HG02759 (cell line): ENCODE measurements at regions not wholly inside any gene's neighbourhood (a gene's known extent, or its start where the extent isn't known, plus 50 kb on each side); places are given as distances from the start of the nearest gene placed in this dataset.

ENCODE experiments used
- ATAC-seq: cut with Tn5 transposase; IDR thresholded peaks from one replicate; pipeline ENCODE4 v1.9.1; 2021; ENCODE audit warnings: mild to moderate bottlenecking, moderate library complexity; ENCODE audit not compliant: unreplicated experiment

GRCh38 chr12:124416516-124417395 lies 121.9 kb downstream of the RFLNA start:
- no peak for ATAC-seq

DNA sequence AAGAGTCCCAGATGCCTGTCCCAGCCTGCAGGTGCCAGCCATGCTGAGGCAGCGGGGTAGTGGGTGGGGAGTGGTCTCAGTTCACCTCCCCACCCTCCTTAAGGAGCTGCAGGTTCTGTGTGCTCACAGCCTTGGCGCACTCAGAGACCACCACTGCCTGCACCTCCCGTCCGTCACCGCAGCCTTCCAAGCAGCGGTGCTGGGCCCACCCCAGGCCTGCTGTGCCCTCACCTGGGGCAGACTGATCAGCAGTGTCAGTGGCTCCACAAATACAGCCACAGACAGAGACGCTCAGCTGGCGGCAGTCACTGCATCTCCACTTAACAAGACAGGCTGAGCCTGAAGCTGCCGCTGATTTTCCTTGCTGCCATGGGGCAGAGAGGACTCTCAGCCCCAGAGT lies 120.2 kb downstream of the RFLNA start:
- ATAC-seq, result no peak

- ATAC-seq, result no peak
Observed at GRCh38 chr12:124413915-124414314, 119.0 kb downstream of the RFLNA start.

GRCh38 chr12:124413401-124413800 lies 118.5 kb downstream of the RFLNA start:
- ATAC-seq, result no peak

- ATAC-seq, result no peak
Observed at GRCh38 chr12:124412646-124413015, 117.7 kb downstream of the RFLNA start.

DNA sequence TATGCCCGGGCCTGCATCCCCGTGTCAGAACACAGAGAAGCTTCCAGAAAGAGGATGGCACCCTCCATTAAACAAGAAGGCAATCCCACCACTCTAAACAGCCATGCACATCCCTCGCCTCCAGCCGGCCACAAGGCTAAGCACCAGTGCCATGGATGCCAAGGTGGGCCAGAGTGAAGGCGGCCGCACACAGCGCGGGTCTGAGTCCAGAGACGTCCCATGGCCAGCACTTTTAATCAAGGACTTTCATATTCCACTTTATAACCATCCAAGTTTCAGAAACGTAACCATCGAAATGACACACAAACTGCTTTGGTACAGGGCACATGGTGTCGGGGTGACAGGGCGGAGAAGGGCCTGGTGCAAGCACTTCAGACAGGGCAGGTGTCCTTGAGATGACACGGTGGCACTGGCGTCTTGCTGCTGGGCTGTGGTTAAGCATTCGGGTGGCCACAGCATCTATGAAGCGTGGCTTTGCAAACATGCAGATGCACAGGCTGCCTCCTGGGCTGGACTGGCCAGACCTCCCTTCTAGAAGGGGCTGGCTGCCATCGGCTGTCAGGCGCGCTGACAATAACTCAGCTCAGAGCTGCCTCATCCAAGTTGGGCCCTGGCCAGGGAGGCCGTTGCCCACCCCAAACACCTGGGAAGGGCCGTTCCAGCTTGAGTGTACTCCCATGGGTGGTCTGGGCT lies 117.2 kb downstream of the RFLNA start:
- ATAC-seq, result no peak

- ATAC-seq, result no peak
Observed at GRCh38 chr12:124411281-124411878, 116.5 kb downstream of the RFLNA start.

GRCh38 chr12:124410354-124411175 lies 115.7 kb downstream of the RFLNA start:
- ATAC-seq, result no peak

DNA sequence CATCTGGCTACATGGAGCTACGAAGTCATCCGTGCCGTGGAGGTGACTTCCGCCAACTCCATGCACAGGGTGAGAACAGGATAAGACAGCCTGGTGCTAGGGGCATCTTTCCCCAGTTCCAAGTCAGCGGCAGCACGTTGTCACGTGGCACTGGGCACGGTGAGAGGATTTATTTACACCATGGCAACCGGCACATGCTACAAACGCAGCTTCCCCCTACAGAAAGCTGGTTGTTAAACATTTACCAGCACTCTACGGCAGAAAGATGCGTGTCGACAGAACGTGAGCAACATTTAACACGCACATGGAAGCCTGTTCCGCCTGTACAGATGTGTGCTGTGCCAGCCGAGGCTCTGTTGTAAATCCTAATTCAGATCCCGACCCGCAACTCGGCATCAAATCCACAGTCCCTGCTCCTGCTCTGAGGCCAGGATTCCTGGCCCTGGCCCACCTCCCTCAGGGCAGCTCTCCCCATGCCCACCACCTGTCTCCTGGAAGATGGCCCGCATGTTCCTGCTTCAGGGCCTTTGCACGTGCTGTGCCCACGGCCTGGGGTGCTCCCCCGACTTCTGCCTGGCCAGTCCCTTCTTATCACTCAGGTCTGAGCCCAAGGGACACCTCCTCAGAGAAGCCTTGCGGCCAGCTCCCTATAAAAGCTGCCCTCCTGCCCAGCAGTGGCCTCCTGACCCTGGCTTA lies 114.1 kb downstream of the RFLNA start:
- ATAC-seq, result no peak

DNA sequence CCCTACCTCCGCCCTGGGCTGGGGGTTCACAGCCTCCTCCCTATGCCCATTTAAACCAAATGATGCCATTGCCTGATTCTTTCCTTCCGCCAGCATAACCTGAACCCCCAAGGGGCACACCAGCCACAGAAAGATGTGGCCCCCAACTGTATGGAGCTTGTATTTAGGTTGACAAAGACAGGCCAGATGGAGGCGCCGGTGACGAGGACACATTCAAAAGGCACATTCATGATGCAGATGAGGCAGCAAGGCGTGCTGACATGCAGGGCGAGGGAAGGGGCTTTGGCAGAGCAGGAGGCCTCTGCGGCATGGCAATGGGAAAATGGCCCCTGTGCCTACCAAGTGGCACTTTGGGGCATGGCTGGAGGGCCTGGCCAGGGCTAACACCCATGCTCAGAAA lies 112.2 kb downstream of the RFLNA start:
- ATAC-seq, result no peak

DNA sequence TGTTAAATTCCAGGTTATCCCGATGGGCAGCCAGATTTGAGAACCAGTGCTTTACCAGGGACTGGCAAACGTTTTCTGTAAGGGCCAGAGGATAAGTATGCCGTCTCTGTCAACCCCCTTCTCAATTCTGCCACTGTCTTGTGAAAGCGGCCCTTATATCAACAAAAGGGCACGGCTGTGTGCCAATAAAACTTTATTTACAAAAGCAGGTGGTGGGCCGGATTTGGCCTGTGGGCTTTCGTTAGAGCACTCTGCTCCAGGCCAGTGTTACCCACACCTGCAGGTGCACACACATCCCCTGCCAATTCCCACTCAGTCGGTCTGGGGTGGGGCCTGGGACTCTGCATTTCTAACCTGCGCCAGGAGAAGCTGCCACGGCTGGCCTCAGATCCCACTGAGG lies 111.2 kb downstream of the RFLNA start:
- no peak for ATAC-seq

GRCh38 chr12:124405592-124405991 lies 110.7 kb downstream of the RFLNA start:
- no peak for ATAC-seq

GRCh38 chr12:124405151-124405550 lies 110.3 kb downstream of the RFLNA start:
- ATAC-seq, result no peak

- no peak for ATAC-seq
Observed at GRCh38 chr12:124404162-124404784, 109.4 kb downstream of the RFLNA start.

DNA sequence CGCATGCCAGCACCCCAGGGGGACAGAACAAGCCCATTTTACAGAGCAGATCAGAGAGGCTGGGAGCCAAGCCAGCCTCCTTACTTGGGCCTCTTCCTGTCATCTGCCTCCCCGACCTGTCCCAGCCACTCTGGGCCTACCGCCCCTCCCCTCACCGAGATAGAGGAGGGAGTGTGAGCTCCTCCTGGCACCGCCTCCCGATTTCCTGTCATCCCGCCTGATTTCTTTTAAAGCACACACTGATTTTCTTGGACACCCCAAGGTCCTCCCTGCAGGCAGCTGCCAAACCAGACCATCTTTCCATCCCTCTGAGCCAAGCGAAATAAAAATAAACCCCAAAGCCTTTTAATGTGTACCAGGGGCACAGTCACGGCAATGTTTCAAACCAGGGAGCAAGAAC lies 108.4 kb downstream of the RFLNA start:
- ATAC-seq, result no peak

- no peak for ATAC-seq
Observed at GRCh38 chr12:124402248-124403066, 107.6 kb downstream of the RFLNA start.

DNA sequence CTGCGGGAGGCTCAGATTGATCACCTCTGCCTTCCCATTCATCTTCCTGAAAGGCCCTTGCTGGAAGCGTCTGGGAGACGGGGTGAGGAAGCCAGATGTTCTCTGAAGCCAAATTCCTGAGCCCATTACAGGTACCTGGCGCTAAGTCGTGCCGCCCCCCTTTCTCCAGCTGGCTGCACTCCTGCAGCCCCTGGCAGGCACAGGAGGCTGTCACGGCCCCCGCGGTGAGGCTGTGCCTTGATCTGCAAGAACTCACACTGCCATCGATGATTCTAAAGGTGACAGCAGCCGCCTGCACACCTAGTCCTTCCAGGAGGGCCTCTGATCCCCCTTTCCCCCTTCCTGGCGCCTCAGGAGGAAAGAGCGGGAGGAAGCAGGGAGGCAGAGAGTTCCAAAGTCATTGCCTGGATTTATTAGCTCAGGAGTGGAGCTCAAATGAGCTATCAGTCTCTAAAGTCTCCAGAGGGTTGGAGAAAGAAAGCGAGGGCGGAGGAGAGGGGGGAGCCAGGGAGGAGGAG lies 106.9 kb downstream of the RFLNA start:
- ATAC-seq, result no peak

GRCh38 chr12:124400124-124400523 lies 105.2 kb downstream of the RFLNA start:
- no peak for ATAC-seq

GRCh38 chr12:124399622-124400021 lies 104.7 kb downstream of the RFLNA start:
- ATAC-seq, result no peak
